H1 (cell line): ENCODE measurements at regions not wholly inside any gene's neighbourhood (a gene's known extent, or its start where the extent isn't known, plus 50 kb on each side); places are given as distances from the start of the nearest gene placed in this dataset.

Source experiments
- CBX8 ChIP-seq: fragments of 300-800, 300-1000 bp; sonication (generic); IDR thresholded peaks from 2 replicates; pipeline ENCODE4 v1.7.1; 2016; ENCODE audit warnings: low read depth, low read length, borderline replicate concordance
- CTCF ChIP-seq, 3 experiments: IDR thresholded peaks; 1 replicate in 2 of 3; 2 replicates in 1 of 3; pipeline versions ENCODE4 v1.5.1 to v1.6.1; 2011; ENCODE audit warnings: low read length in 3 of 3, mild to moderate bottlenecking in 3 of 3, inconsistent platforms in 2 of 3, low read depth in 1 of 3, moderate library complexity in 1 of 3; ENCODE audit not compliant: insufficient read depth in 1 of 3; ENCODE audit errors: control extremely low read depth in 1 of 3
- POLR2A ChIP-seq, 2 experiments: IDR thresholded peaks; 1 replicate in 1 of 2; 2 replicates in 1 of 2; pipeline ENCODE4 v1.6.1; 2011; ENCODE audit warnings: low read depth in 2 of 2, low read length in 2 of 2, mild to moderate bottlenecking in 2 of 2; ENCODE audit errors: control extremely low read depth in 1 of 2
- POLR2AphosphoS5 ChIP-seq: IDR thresholded peaks from 2 replicates; pipeline ENCODE4 v1.6.1; 2011; ENCODE audit warnings: low read depth, low read length
- TAF1 ChIP-seq: IDR thresholded peaks from 2 replicates; pipeline ENCODE4 v1.6.1; 2011; ENCODE audit warnings: mild to moderate bottlenecking, low read depth, low read length

- no peak for TF ChIP-seq POLR2AphosphoS5
- TF ChIP-seq TAF1: no peak
- no peak for TF ChIP-seq CTCF (IDR thresholded peaks at IDR 0.05; ENCODE audit: control extremely low read depth in 1 of 3, insufficient read depth in 1 of 3, low read depth in 1 of 3, low read length in 3 of 3)
- TF ChIP-seq CBX8: no peak
- no peak for TF ChIP-seq POLR2A (IDR thresholded peaks at IDR 0.05; ENCODE audit: control extremely low read depth in 1 of 2, low read depth in 2 of 2, low read length in 2 of 2)
Observed at GRCh38 chr1:175252561-175252960, 60.0 kb upstream of the KIAA0040 start.
